Left ventricle myocardium inferior (tissue), 1 donor: ENCODE measurements at regions not wholly inside any gene's neighbourhood (a gene's known extent, or its start where the extent isn't known, plus 50 kb on each side); places are given as distances from the start of the nearest gene placed in this dataset.
"Not testable (repeated sequence)": the region's sequence is repeated elsewhere in the genome, so short reads cannot be mapped to it uniquely, and the experiment has no call there.

Experiments used
- DNase-seq: peaks from one replicate; pipeline ENCODE4 v3.0.0-alpha.2; 2020
- H3K27ac ChIP-seq: fragments of 200-600 bp; replicated peaks from 2 replicates; pipeline ENCODE4 v1.8.0; 2021
- H3K27me3 ChIP-seq: fragments of 200-600 bp; 2 replicates; pipeline ENCODE4 v1.8.0; 2021; ENCODE audit warnings: low read depth
- H3K36me3 ChIP-seq: fragments of 200-600 bp; 2 replicates; pipeline ENCODE4 v1.8.0; 2021
- H3K4me1 ChIP-seq: fragments of 200-600 bp; 2 replicates; pipeline ENCODE4 v1.8.0; 2021
- H3K4me3 ChIP-seq: fragments of 200-600 bp; 2 replicates; pipeline ENCODE4 v1.8.0; 2021; ENCODE audit warnings: mild to moderate bottlenecking, moderate library complexity
- H3K9me3 ChIP-seq: fragments of 200-600 bp; replicated peaks from 2 replicates; pipeline ENCODE4 v1.8.0; 2021
- CTCF ChIP-seq: fragments of 200-600 bp; IDR thresholded peaks from 2 replicates; pipeline ENCODE4 v1.8.0; 2021; ENCODE audit warnings: antibody characterized with exemption, mild to moderate bottlenecking, borderline replicate concordance
- intact Hi-C: fragments of 100-400 bp; cut with micrococcal nuclease; formaldehyde crosslinking; loops from one replicate; pipeline ENCODE4 v1.11.0; 2022
- donor health status: DM: no; HTN: yes; CAD: no; lungs with severe emphysema.

DNA sequence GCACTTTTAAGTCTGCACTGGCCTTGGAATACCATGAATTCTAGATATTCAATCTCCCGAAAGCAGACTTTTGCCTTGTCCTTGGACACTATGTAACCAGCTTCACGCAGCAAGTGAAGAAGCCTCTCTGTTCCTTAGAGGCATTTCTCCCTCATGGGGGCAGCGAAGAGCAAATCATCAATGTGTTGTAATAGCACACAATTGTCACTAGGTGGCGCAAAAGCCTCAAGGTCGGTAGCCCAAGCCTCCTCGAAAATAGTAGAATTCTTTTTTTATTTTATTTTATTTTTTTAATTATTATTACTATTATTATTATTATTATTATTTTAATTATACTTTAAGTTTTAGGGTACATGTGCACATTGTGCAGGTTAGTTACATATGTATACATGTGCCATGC lies 100.8 kb downstream of the ALG10 start:
- not testable (repeated sequence) for H3K4me3 ChIP-seq, H3K27ac ChIP-seq, H3K9me3 ChIP-seq, DNase-seq, H3K36me3 ChIP-seq
- peaks cover 14% of the 10 kb centered on the region for H3K27me3 ChIP-seq
- intact Hi-C loops: loop anchor here (5.0 kb wide), 1 partner anchor 94 kb away; no protein-coding TSS in a partner anchor
- TF ChIP-seq CTCF: peak; percentile 88
- peaks cover 12% of the 10 kb centered on the region for H3K4me1 ChIP-seq

DNA sequence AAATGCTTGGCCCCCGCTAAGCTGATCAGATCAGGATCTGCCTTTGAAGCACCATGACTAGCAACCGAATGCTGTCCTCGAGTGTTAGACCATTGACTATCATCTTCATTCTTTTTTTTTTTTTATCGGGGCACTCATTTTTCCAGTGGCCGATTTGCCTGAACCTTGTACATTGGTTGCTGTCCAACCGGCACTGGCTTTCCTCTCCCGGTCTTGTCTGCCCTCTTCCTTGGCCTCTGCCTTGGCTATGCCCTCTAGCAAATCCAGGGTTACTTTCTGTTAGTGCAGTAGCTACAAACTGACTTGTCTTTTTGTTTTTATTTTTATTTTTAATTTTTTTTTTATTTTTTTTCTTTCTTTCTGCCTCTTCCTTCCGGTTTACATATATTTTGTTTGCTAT lies 102.3 kb downstream of the ALG10 start:
- Histone ChIP-seq H3K27ac (no peak overlapping the region), H3K9me3 (no peaks in the 10 kb centered on the region), H3K4me3 (no peak overlapping the region), H3K4me1 (peaks cover 13% of the 10 kb centered on the region), H3K27me3 (peaks cover 14% of the 10 kb centered on the region), H3K36me3 (no peaks in the 10 kb centered on the region)
- DNase-seq: no peak
- no peak for TF ChIP-seq CTCF
- intact Hi-C loops: loop anchor here (5.0 kb wide), 1 partner anchor 93 kb away; no protein-coding TSS in a partner anchor

GRCh38 chr12:34126239-34126641 lies 103.9 kb downstream of the ALG10 start:
- H3K36me3 ChIP-seq: no peaks in the 10 kb centered on the region
- no peaks in the 10 kb centered on the region for H3K9me3 ChIP-seq
- H3K27ac ChIP-seq: peak overlapping the region; percentile 66
- peak overlapping the region; percentile 50 for H3K4me3 ChIP-seq
- TF ChIP-seq CTCF: no peak
- H3K4me1 ChIP-seq: peaks cover 13% of the 10 kb centered on the region
- peaks cover 14% of the 10 kb centered on the region for H3K27me3 ChIP-seq
- DNase-seq: no peak
- intact Hi-C loops: no loop called here

DNA sequence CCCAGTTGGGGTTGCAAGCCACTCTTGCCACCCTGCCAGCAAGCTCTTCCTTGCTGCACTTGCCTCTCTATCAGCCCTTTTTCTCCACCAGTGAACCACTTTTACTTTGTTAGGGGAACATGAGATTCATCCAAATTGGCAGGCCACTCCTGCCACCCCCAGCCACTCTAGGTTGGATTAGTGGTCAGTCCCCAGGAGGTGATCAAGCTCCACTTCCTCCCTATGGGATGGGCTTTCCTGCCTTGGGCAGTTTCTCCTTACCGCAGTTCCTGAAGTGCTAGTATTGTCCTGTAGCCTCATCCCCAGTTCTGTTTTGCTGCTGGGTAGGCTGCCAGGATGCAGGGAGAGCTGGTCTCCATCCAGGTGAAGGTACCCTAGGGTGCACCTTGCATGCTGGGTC lies 104.5 kb downstream of the ALG10 start:
- Histone ChIP-seq H3K4me3 (peak overlapping the region; percentile 50), H3K27me3 (peaks cover 14% of the 10 kb centered on the region), H3K36me3 (no peaks in the 10 kb centered on the region), H3K27ac (peak overlapping the region; percentile 66), H3K4me1 (peaks cover 13% of the 10 kb centered on the region), H3K9me3 (no peaks in the 10 kb centered on the region)
- TF ChIP-seq CTCF: no peak
- intact Hi-C loops: no loop called here
- no peak for DNase-seq

DNA sequence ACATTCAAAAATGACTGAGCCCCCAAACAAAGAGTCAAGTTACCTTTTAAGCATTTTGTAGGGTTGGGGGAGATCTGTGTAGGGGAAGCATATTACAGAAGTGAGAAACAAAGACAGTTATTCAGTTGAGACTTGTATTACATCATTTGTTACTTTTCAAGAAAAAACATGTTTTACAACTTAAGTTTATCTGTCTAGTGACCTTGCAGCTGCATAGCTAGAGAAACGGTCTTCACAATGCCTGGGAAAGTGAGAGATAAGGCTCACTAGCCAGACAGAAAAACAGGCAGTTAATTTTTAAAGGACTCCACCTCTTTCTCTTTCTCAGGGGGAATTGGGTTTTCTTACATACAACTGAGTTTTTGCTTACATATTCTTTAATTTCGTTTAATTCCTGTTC lies 105.1 kb downstream of the ALG10 start:
- intact Hi-C loops, H3K27ac ChIP-seq, DNase-seq, H3K9me3 ChIP-seq, H3K4me3 ChIP-seq, H3K36me3 ChIP-seq: not testable (repeated sequence)
- peaks cover 14% of the 10 kb centered on the region for H3K27me3 ChIP-seq
- peaks cover 13% of the 10 kb centered on the region for H3K4me1 ChIP-seq

DNA sequence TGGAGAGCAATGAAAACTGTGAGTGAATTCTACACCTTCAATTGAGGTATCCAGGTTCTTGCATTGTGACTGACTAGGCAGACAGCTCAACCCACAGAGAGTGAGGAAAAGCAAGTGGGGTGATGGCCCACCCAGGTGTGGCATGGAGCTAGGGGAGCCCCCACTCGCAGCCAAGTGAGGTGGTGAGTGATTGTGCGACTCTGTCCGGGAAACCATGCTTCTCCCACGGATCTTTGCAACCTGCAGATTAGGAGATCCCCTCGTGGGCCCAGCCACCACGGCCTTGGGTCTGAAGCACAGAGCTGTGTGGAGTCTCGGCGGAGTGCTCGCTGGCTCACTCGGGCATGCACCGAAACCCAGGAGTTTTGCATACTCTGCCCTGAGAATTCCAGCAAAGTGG lies 120.1 kb downstream of the ALG10 start:
- Histone ChIP-seq H3K27ac (no peak overlapping the region), H3K36me3 (no peaks in the 10 kb centered on the region), H3K4me3 (no peak overlapping the region), H3K4me1 (no peaks in the 10 kb centered on the region), H3K9me3 (peaks cover 9% of the 10 kb centered on the region), H3K27me3 (no peaks in the 10 kb centered on the region)
- intact Hi-C loops: no loop called here
- no peak for TF ChIP-seq CTCF
- DNase-seq: no peak
